ENCODE measurements at regions not wholly inside any gene's neighbourhood (a gene's known extent, or its start where the extent isn't known, plus 50 kb on each side); places are given as distances from the start of the nearest gene placed in this dataset.

GRCh38 chr3:120526011-120526870 is 69.9 kb upstream of the NDUFB4 start:
- H3K4me3 ChIP-seq (ENCODE audit: low read length), result no peak overlapping the region
- no peaks in the 10 kb centered on the region for H3K79me2 ChIP-seq (replicated peaks; ENCODE audit: insufficient read depth, low read length)
- H3K27me3 ChIP-seq (ENCODE audit: insufficient read depth, low read depth, low read length), result no peaks in the 10 kb centered on the region
- H3K27ac ChIP-seq (ENCODE audit: low read length), result no peak overlapping the region
- H3F3A ChIP-seq (ENCODE audit: insufficient read depth, low read length, poor library complexity, severe bottlenecking), result no peaks in the 10 kb centered on the region
- no peak overlapping the region for H3K4me2 ChIP-seq (ENCODE audit: low read length)
- H2AFZ ChIP-seq (ENCODE audit: low read depth, low read length), result no peak overlapping the region
- TF ChIP-seq EP300 (conservative IDR thresholded peaks at IDR 0.05; ENCODE audit: poor library complexity, severe bottlenecking) (no peak), REST (IDR thresholded peaks at IDR 0.05; ENCODE audit: borderline replicate concordance) (no peak), TAF1 (IDR thresholded peaks at IDR 0.05; ENCODE audit: low read depth) (no peak), POLR2AphosphoS5 (IDR thresholded peaks at IDR 0.05) (no peak), EZH2 (IDR thresholded peaks at IDR 0.05; ENCODE audit: borderline replicate concordance, insufficient read depth, low read length, poor library complexity, severe bottlenecking) (no peak), SMC3 (conservative IDR thresholded peaks at IDR 0.05; ENCODE audit: poor library complexity) (no peak)
- no peaks in the 10 kb centered on the region for H3K9me2 ChIP-seq (ENCODE audit: insufficient read depth, low read length)
- no peaks in the 10 kb centered on the region for H3K9me3 ChIP-seq (ENCODE audit: low read length)
- H3K36me3 ChIP-seq (ENCODE audit: insufficient read depth, low read length), result no peaks in the 10 kb centered on the region
- no peaks in the 10 kb centered on the region for H4K20me1 ChIP-seq (ENCODE audit: insufficient read depth)
- no peak overlapping the region for H3K9ac ChIP-seq (ENCODE audit: low read length)

GRCh38 chr3:120524171-120524923 is 71.8 kb upstream of the NDUFB4 start:
- Histone ChIP-seq H3K9me3 (ENCODE audit: low read length) (no peaks in the 10 kb centered on the region), H3K36me3 (ENCODE audit: insufficient read depth, low read length) (no peaks in the 10 kb centered on the region), H3K79me2 (replicated peaks; ENCODE audit: insufficient read depth, low read length) (no peaks in the 10 kb centered on the region), H2AFZ (ENCODE audit: low read depth, low read length) (no peak overlapping the region), H3K4me2 (ENCODE audit: low read length) (no peak overlapping the region), H3K4me3 (ENCODE audit: low read length) (no peak overlapping the region), H3K9ac (ENCODE audit: low read length) (no peak overlapping the region), H3F3A (ENCODE audit: insufficient read depth, low read length, poor library complexity, severe bottlenecking) (no peaks in the 10 kb centered on the region), H3K27ac (ENCODE audit: low read length) (no peak overlapping the region), H3K27me3 (ENCODE audit: insufficient read depth, low read depth, low read length) (no peaks in the 10 kb centered on the region), H3K9me2 (ENCODE audit: insufficient read depth, low read length) (no peaks in the 10 kb centered on the region), H4K20me1 (ENCODE audit: insufficient read depth) (no peaks in the 10 kb centered on the region)
- TF ChIP-seq CTCF (IDR thresholded peaks at IDR 0.05; ENCODE audit: poor library complexity, severe bottlenecking) (no peak), MXI1 (conservative IDR thresholded peaks at IDR 0.05; ENCODE audit: poor library complexity, severe bottlenecking) (no peak), REST (IDR thresholded peaks at IDR 0.05; ENCODE audit: borderline replicate concordance) (no peak), EP300 (conservative IDR thresholded peaks at IDR 0.05; ENCODE audit: poor library complexity, severe bottlenecking) (no peak), TAF1 (IDR thresholded peaks at IDR 0.05; ENCODE audit: low read depth) (no peak), POLR2AphosphoS5 (IDR thresholded peaks at IDR 0.05) (no peak), RAD21 (conservative IDR thresholded peaks at IDR 0.05) (no peak), SMC3 (conservative IDR thresholded peaks at IDR 0.05; ENCODE audit: poor library complexity) (no peak)
